GDM1 (cell line): ENCODE measurements at regions not wholly inside any gene's neighbourhood (a gene's known extent, or its start where the extent isn't known, plus 50 kb on each side); places are given as distances from the start of the nearest gene placed in this dataset.
"Not testable (repeated sequence)": the region's sequence is repeated elsewhere in the genome, so short reads cannot be mapped to it uniquely, and the experiment has no call there.

Experiments used
- DNase-seq: peaks from one replicate; lab custom pipeline; 2025; lab: John Stamatoyannopoulos, UW

DNA sequence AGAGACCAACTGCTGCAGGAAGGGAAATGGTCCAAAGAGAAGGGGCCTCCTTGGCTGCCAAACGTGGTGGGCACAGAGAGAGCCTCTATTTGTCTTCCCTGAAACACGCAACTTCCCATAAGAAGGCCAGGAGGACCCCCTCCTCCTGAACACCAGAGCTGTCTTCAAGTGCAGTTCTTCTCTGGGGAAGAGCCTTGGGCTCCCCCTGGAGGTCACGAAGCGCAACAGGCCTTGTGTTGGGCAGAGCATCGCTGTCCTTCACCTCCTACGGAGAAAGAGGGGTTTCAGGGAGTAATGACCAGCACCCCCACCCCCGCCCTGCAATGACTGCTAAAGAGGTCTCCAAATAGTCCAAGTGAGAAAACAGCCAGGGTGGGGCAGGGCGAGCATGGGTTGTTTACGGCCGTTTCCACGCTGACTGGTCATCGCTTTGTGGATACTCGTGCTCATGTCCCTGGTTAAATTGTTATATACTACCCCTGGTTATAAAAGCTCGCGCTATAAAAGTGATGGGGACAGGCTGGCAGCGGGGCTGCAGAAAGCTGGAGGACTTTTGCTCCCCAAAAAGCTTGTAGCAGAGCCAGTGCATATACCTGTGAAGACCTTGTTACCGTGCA lies 397.5 kb upstream of the ATP10A start:
- peak; percentile 18 for DNase-seq

- DNase-seq: no peak
Observed at GRCh38 chr15:26259581-26259980, 396.5 kb upstream of the ATP10A start.

GRCh38 chr15:26244782-26245181 lies 381.7 kb upstream of the ATP10A start:
- not testable (repeated sequence) for DNase-seq

DNA sequence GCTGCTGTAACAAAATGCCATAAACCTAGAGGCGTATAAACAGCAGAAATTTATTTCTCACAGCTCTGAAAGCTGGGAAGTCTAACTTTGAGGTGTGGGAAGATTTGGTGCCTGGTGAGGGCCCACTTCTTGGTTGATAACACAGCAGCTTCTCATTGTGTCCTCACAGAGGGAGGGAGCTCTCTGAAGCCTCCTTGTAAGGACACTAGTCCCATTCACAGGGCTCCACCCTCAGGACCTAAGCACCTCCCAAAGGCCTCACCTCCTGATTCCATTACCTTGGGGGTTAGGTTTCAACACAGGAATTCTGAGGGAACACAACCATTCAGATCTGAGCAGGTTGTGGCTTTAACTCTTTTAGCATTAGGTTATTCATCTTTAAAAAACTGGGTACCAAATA lies 380.3 kb upstream of the ATP10A start:
- no peak for DNase-seq

GRCh38 chr15:26242565-26243071 lies 379.5 kb upstream of the ATP10A start:
- DNase-seq: no peak

- DNase-seq: no peak
Observed at GRCh38 chr15:26235864-26236263, 372.7 kb upstream of the ATP10A start.

DNA sequence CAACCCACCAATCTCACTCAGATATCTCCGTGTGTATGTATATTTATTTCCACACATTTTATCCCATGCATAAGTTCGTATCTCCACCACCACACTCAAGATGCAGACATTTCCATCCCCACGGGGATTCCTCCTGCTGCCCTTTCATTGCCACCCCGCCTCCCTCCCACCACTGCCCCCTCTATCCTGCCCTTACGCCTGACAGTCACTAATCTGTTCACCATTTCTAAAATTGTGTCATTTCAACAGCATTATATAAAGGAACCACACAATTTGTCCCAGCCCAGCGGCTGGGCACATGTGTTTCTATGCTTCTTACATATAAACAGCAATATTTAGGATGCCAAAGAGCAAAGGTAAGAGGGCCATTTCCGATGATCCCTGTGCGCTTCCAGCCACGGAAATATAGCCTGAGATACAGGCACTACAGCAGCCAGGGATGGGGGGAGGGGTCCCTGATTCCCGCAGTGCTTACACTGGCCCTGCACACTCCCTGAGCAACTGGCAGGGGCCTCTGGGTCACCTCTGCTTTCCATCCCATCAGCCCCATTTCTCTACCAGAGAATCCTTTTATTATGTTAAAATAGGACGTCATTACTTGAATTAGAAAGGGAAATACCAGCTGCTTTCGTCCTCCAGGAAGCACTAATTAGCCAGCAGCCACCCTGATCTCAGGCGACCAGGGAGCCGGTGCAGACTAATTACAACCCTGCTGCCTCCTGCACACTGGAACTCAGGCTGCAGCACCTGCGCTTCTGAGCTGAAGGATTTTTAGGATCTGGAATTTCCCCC lies 372.0 kb upstream of the ATP10A start:
- DNase-seq: no peak

DNA sequence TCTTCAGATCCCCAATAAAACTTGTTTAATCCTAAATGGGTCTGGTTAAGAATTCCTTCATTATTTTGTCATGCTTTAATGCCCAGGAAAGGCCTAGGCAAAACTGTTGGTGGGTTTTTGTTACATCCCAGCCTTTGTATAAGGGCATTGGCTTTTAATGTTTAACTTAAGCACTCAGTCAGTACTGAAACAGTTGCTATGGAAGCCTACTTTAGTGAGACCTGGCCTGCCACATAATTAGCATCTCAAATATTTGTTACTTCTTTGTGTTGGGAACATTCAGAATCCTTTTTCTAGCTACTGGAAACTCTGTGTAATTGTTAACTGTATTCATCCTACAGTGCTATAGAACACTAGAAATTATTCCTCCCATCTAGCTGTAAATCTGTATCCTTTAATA lies 369.6 kb upstream of the ATP10A start:
- DNase-seq: no peak

DNA sequence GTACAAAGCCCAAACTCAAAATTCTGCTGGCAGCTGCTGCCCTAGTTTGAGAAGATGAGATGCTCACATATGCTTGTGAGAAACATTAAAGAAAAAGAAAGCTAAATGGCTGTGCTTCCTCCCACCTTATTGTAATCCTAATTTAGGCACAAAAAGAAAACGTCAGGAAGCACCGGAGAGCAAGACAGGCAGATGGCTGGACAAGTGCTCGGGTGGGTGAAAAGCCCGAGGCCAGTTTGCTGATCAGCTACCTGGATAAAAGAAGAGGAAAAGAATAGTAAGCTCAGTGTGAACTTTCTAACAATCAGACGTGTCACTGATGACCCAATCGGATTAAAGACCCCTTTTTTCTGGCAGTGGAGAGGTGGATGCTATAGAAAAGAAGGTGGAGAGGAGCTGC lies 368.0 kb upstream of the ATP10A start:
- DNase-seq: no peak

DNA sequence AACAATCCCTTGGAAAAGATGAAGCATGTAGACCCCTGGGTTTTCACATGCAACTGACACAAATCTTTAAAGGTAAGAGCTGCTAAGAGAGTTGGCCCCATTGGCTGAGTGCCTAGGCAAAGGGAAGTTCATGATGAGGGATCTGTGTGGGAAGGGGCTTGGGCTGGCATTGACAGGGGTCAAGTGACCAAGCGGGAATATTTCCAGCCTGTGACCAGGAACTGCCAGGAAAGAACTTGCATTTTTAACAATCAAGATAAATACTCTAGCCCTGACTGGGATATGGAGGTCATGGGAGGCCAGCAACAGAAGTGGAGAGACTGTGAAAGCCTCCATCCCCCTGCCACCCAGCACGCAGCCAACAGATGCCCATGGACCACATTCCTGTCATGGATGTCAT lies 361.1 kb upstream of the ATP10A start:
- no peak for DNase-seq

DNA sequence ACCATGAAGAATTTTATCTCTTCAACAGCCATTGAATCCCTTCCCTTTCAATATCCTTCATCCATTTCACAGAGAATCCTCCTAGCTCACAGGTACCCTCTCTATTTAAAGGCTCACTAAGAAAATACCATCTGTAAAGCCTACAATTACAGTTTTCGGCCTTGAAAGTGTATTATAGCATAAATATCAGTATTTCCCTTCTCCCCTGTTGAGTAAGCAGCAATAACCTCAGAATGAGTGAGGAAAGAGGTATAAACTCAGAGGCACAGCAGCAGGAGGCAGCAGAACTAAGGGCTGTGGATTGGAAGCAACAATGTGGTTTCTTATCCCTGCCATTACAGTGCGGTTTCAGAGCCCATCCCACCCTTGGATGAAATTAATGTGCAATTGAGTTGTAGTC lies 360.6 kb upstream of the ATP10A start:
- DNase-seq: no peak

GRCh38 chr15:26222781-26223180 lies 359.7 kb upstream of the ATP10A start:
- no peak for DNase-seq

DNA sequence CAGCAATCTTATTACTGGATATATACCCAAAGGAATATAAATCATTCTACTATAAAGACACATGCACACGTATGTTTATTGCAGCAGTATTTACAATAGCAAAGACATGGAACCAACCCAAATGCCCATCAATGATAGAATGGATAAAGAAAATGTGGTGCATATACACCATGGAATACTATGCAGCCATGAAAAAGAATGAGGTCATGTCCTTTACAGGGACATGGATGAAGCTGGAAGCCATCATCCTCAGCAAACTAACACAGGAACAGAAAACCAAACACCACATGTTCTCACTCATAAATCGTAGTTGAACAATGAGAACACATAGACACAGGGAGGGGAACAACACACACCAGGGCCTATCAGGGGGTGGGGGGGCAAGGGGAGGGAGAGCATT lies 353.9 kb upstream of the ATP10A start:
- DNase-seq: not testable (repeated sequence)

- no peak for DNase-seq
Observed at GRCh38 chr15:26214290-26214689, 351.2 kb upstream of the ATP10A start.

DNA sequence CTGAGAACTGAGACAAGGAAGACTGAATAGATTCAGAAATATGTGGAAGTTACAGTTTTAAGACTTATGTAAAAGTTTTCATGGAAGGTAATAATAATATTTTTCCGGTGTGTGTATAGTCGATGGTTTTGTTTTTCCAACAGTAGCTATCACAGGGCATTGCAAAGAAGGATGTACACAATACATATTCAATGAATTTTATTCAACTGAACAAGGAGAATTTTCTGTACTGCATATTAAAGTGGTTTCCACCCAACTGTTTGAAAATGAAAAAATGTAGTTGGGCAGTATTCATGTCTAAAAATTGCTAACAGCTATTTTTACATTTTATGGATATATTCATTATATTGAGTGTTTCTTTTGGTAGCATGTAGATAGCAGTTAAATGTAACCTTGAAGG lies 350.3 kb upstream of the ATP10A start:
- DNase-seq: no peak

DNA sequence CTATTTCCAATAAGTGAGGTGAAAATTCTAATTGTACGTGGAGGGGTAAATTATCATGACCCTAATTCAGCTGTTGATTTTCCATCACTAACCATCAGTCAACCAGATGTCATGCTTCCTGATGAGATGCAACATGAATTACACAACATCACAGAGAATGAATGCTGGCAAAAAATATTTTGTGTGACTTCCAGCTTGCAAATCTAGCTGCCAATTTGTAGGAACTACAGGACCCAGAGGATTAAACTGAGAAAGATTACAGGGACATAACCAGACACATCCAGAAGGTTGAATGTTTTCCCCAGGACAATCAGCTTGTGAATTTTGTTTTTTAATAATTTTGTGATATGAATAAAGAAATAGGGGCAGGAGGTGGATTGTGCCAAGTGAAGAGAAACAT lies 349.0 kb upstream of the ATP10A start:
- DNase-seq: no peak

- no peak for DNase-seq
Observed at GRCh38 chr15:26210980-26211379, 347.9 kb upstream of the ATP10A start.

- DNase-seq: no peak
Observed at GRCh38 chr15:26201177-26201858, 338.2 kb upstream of the ATP10A start.

DNA sequence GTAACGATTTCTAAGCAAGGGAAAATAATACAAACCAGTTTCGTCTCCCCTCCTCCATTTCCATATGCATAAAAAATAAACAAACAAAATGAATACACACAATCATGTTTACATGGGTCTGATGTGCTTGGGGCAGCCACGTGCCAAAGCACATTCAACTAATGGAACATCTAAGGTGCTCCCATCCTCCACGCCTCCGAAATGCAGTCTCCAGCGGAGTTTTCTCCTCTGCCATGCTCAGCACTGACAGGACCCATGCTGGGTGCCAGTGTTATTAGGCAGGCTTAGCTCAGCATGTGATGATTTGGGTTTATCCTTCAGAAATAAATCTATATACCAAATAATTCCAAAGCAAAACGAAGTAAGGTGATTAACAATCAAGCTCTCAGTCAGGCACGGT lies 337.3 kb upstream of the ATP10A start:
- no peak for DNase-seq

- no peak for DNase-seq
Observed at GRCh38 chr15:26197719-26198118, 334.6 kb upstream of the ATP10A start.

GRCh38 chr15:26197060-26197459 lies 333.9 kb upstream of the ATP10A start:
- DNase-seq: no peak

- no peak for DNase-seq
Observed at GRCh38 chr15:26191193-26191592, 328.1 kb upstream of the ATP10A start.

- DNase-seq: not testable (repeated sequence)
Observed at GRCh38 chr15:26186138-26186537, 323.0 kb upstream of the ATP10A start.
